HEK293T (cell line): ENCODE measurements at regions not wholly inside any gene's neighbourhood (a gene's known extent, or its start where the extent isn't known, plus 50 kb on each side); places are given as distances from the start of the nearest gene placed in this dataset.

Experiments used
- CTCF ChIA-PET: fragments of 350-600 bp; formaldehyde crosslinking; extraction: SDS; loops from one replicate; lab custom pipeline; 2021; ENCODE audit warnings: antibody characterized with exemption, inconsistent platforms; lab: Yijun Ruan, JAX
- POLR2A ChIA-PET: fragments of 350-600 bp; formaldehyde crosslinking; extraction: SDS; loops from one replicate; lab custom pipeline; 2020; ENCODE audit warnings: antibody characterized with exemption, inconsistent platforms; lab: Yijun Ruan, JAX
- DNase-seq: peaks from one replicate; pipeline ENCODE4 v3.0.0; 2012; ENCODE audit warnings: mixed read lengths; ENCODE audit errors: extremely low spot score
- ARNT ChIP-seq: fragments of 450-650 bp; IDR thresholded peaks from 2 replicates; pipeline ENCODE4 v1.6.1; 2017; ENCODE audit warnings: mild to moderate bottlenecking
- BHLHE40 ChIP-seq: fragments of 450-650 bp; IDR thresholded peaks from 2 replicates; pipeline ENCODE4 v1.6.1; 2016; ENCODE audit warnings: mild to moderate bottlenecking, moderate library complexity, borderline replicate concordance
- CTBP1 ChIP-seq: fragments of 450-650 bp; IDR thresholded peaks from 2 replicates; pipeline ENCODE4 v1.6.1; 2016; ENCODE audit warnings: borderline replicate concordance
- ELF4 ChIP-seq: fragments of 450-650 bp; IDR thresholded peaks from 2 replicates; pipeline ENCODE4 v1.6.1; 2017; ENCODE audit warnings: antibody characterized with exemption
- FOXA1 ChIP-seq: fragments of 450-650 bp; IDR thresholded peaks from 2 replicates; pipeline ENCODE4 v1.6.1; 2016; ENCODE audit warnings: mild to moderate bottlenecking
- FOXK2 ChIP-seq: fragments of 450-650 bp; IDR thresholded peaks from 2 replicates; pipeline ENCODE4 v1.6.1; 2016; ENCODE audit warnings: mild to moderate bottlenecking
- FOXM1 ChIP-seq: fragments of 450-650 bp; IDR thresholded peaks from 2 replicates; pipeline ENCODE4 v1.6.1; 2017; ENCODE audit warnings: mild to moderate bottlenecking, borderline replicate concordance
- HDGF ChIP-seq: fragments of 450-650 bp; IDR thresholded peaks from 2 replicates; pipeline ENCODE4 v1.6.1; 2017; ENCODE audit warnings: antibody characterized with exemption, borderline replicate concordance
- L3MBTL2 ChIP-seq: fragments of 450-650 bp; conservative IDR thresholded peaks from 2 replicates; pipeline ENCODE4 v1.6.1; 2016; ENCODE audit warnings: mild to moderate bottlenecking
- LEF1 ChIP-seq: fragments of 450-650 bp; IDR thresholded peaks from 2 replicates; pipeline ENCODE4 v1.6.1; 2017; ENCODE audit warnings: mild to moderate bottlenecking, borderline replicate concordance
- NFRKB ChIP-seq: fragments of 450-650 bp; IDR thresholded peaks from 2 replicates; pipeline ENCODE4 v1.6.1; 2016; ENCODE audit warnings: mild to moderate bottlenecking, moderate library complexity
- SP1 ChIP-seq: fragments of 450-650 bp; IDR thresholded peaks from 2 replicates; pipeline ENCODE4 v1.6.1; 2017
- SUZ12 ChIP-seq: fragments of 450-650 bp; IDR thresholded peaks from 2 replicates; pipeline ENCODE4 v1.6.1; 2016; ENCODE audit warnings: mild to moderate bottlenecking
- TARDBP ChIP-seq: fragments of 450-650 bp; IDR thresholded peaks from 2 replicates; pipeline ENCODE4 v1.6.1; 2016
- ZNF384 ChIP-seq: fragments of 450-650 bp; IDR thresholded peaks from 2 replicates; pipeline ENCODE4 v1.6.1; 2016
- TF ChIP-seq, protein P1 (sequence below): fragments of 450-650 bp; IDR thresholded peaks from 2 replicates; pipeline ENCODE4 v1.6.1; 2016

GRCh38 chr1:218895064-218895587, 278.6 kb upstream of the LYPLAL1 start:
- POLR2A ChIA-PET, result no interaction called here
- no peak for DNase-seq
- CTCF ChIA-PET, result no interaction called here
- no peak for TF ChIP-seq CTBP1
- TF ChIP-seq FOXM1, result no peak
- no peak for TF ChIP-seq LEF1
- TF ChIP-seq FOXA1, result no peak
- no peak for TF ChIP-seq SUZ12
- no peak for TF ChIP-seq ZNF384
- TF ChIP-seq L3MBTL2, result no peak
- TF ChIP-seq, protein P1, sequence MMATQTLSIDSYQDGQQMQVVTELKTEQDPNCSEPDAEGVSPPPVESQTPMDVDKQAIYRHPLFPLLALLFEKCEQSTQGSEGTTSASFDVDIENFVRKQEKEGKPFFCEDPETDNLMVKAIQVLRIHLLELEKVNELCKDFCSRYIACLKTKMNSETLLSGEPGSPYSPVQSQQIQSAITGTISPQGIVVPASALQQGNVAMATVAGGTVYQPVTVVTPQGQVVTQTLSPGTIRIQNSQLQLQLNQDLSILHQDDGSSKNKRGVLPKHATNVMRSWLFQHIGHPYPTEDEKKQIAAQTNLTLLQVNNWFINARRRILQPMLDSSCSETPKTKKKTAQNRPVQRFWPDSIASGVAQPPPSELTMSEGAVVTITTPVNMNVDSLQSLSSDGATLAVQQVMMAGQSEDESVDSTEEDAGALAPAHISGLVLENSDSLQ, result no peak
- no peak for TF ChIP-seq ELF4
- TF ChIP-seq ARNT, result no peak
- no peak for TF ChIP-seq NFRKB
- TF ChIP-seq SP1, result no peak
- no peak for TF ChIP-seq FOXK2
- TF ChIP-seq TARDBP, result no peak
- TF ChIP-seq BHLHE40, result no peak
- TF ChIP-seq HDGF, result no peak

- no peak for TF ChIP-seq BHLHE40
- TF ChIP-seq ELF4, result no peak
- no peak for TF ChIP-seq ZNF384
- TF ChIP-seq LEF1, result no peak
- no peak for TF ChIP-seq CTBP1
- no peak for TF ChIP-seq FOXA1
- no peak for TF ChIP-seq SUZ12
- CTCF ChIA-PET, result no interaction called here
- no peak for DNase-seq
- POLR2A ChIA-PET, result no interaction called here
Measured at GRCh38 chr1:218896202-218896601, 277.5 kb upstream of the LYPLAL1 start.

GRCh38 chr1:218898921-218899320, 274.8 kb upstream of the LYPLAL1 start:
- TF ChIP-seq L3MBTL2 (no peak), TARDBP (no peak), FOXM1 (no peak), FOXK2 (no peak), CTBP1 (no peak), LEF1 (no peak), ZNF384 (no peak), FOXA1 (no peak), HDGF (no peak), SUZ12 (no peak), NFRKB (no peak), ARNT (no peak), SP1 (no peak), BHLHE40 (no peak), ELF4 (no peak)
- TF ChIP-seq, protein P1, result no peak
- no peak for DNase-seq
- ChIA-PET CTCF (no interaction called here), POLR2A (no interaction called here)

DNA sequence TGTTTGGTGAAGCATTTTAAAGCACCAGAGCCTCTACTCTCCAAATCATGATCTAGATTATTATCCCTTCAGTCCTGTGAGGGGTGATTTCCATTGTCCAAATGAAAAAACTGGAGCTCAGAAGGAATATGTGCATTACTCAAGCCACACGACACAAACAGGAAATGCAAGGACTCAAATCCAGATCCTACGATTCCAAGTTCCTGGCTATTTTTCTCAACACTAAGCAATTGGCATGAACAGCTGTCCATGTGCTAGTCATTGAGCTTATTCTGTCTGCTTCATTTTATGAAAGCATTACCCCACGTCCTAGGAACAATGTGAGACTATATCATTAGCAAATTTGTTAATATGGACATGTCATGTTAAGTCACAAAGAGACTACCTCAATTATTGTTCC, 273.1 kb upstream of the LYPLAL1 start:
- TF ChIP-seq CTBP1 (no peak), ARNT (no peak), SUZ12 (no peak)
- no peak for DNase-seq

GRCh38 chr1:218904416-218904815, 269.3 kb upstream of the LYPLAL1 start:
- TF ChIP-seq TARDBP (no peak), L3MBTL2 (no peak), SP1 (no peak), ZNF384 (no peak), BHLHE40 (no peak), NFRKB (no peak), ELF4 (no peak), ARNT (no peak), HDGF (no peak), FOXA1 (no peak), FOXK2 (no peak), FOXM1 (no peak), SUZ12 (no peak), CTBP1 (no peak), LEF1 (no peak)
- TF ChIP-seq, protein P1, result no peak
- ChIA-PET POLR2A (no interaction called here), CTCF (no interaction called here)
- DNase-seq, result no peak

More for the DNA sequence above, 273.1 kb upstream of the LYPLAL1 start:
- ChIA-PET CTCF (no interaction called here), POLR2A (no interaction called here)

- POLR2A ChIA-PET, result no interaction called here
- CTCF ChIA-PET, result no interaction called here
- TF ChIP-seq SP1 (no peak), HDGF (no peak), ARNT (no peak), FOXM1 (no peak), LEF1 (no peak), CTBP1 (no peak), ELF4 (no peak), BHLHE40 (no peak), FOXA1 (no peak), FOXK2 (no peak), NFRKB (no peak), SUZ12 (no peak), ZNF384 (no peak), TARDBP (no peak), L3MBTL2 (no peak)
- TF ChIP-seq, protein P1, result no peak
- no peak for DNase-seq
Measured at GRCh38 chr1:218916720-218917119, 257.0 kb upstream of the LYPLAL1 start.
